H1 (cell line): ENCODE measurements at regions not wholly inside any gene's neighbourhood (a gene's known extent, or its start where the extent isn't known, plus 50 kb on each side); places are given as distances from the start of the nearest gene placed in this dataset.

Experiments used
- EP300 ChIP-seq, 2 experiments: IDR thresholded peaks; 1 replicate in 1 of 2; 2 replicates in 1 of 2; pipeline ENCODE4 v1.6.1; 2011 to 2012; ENCODE audit warnings: low read depth in 2 of 2, low read length in 2 of 2, mild to moderate bottlenecking in 2 of 2, borderline replicate concordance in 1 of 2, inconsistent platforms in 1 of 2, moderate library complexity in 1 of 2
- FOSL1 ChIP-seq: IDR thresholded peaks from 2 replicates; pipeline ENCODE4 v1.6.1; 2011; ENCODE audit warnings: mild to moderate bottlenecking, low read depth, low read length, moderate library complexity; ENCODE audit not compliant: insufficient read depth

GRCh38 chr1:3996846-3997705, 97.0 kb upstream of the C1orf174 start (continued):
- TF ChIP-seq EP300 (IDR thresholded peaks at IDR 0.05; ENCODE audit: borderline replicate concordance in 1 of 2, low read depth in 2 of 2, low read length in 2 of 2), result no peak
- no peak for TF ChIP-seq FOSL1
